ENCODE measurements at regions not wholly inside any gene's neighbourhood (a gene's known extent, or its start where the extent isn't known, plus 50 kb on each side); places are given as distances from the start of the nearest gene placed in this dataset.

DNA sequence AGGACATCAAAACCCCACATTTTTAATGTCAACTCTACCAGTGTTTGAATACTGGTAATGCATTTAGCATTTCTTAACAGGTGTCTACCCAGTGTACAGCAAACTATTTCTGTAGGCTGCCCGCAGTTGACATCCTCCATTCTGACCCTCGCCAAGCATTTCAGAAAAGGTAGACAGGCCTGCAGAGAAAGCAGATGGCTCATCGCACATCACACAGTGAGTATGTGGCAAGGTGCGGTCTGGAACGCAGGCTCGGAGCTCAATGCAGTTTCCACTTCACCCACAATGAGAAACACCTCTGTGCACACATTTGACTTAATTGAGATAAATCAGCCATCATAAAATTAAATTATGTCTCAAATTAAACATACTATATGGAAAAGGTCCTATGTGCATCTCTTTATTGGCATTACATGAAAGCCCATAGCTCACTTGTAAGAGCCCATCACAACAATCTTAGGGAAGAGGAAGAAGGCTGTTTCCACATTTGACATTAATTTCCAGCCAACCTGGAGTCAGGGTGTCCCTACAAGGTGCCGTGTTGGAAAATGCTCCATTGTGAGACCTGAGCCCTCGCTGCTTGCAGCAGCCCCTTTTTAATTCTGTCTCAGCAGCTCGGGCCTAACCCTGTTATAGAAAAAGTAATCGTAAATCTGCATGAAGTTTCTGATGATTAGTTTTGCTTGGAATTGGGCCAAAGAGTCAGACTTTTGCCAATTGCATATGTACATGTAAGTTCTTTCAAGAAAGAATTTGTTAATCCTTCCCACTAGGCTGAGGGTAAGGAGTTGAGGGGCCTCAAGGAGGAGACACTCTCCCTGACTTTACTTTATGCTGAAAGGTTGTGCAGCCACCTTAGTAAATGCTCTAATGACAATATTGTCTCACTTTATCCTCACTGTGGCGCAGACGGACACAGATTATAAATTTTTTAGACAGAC, 378.7 kb upstream of the DYNLRB2 start:
- TF ChIP-seq CTCF (IDR thresholded peaks at IDR 0.05; ENCODE audit: low read length, missing control alignments): no peak
- no peak overlapping the region for H3K4me3 ChIP-seq (replicated peaks; ENCODE audit: low read depth, low read length)
- DNase-seq (ENCODE audit: low read depth): no peak

- no peak overlapping the region for H3K4me3 ChIP-seq (replicated peaks; ENCODE audit: low read depth, low read length)
- TF ChIP-seq CTCF (IDR thresholded peaks at IDR 0.05; ENCODE audit: low read length, missing control alignments): no peak
- peak; percentile 26 for DNase-seq (ENCODE audit: low read depth)
These were observed 382.0 kb upstream of the DYNLRB2 start for GRCh38 chr16:80158766-80159165.

DNA sequence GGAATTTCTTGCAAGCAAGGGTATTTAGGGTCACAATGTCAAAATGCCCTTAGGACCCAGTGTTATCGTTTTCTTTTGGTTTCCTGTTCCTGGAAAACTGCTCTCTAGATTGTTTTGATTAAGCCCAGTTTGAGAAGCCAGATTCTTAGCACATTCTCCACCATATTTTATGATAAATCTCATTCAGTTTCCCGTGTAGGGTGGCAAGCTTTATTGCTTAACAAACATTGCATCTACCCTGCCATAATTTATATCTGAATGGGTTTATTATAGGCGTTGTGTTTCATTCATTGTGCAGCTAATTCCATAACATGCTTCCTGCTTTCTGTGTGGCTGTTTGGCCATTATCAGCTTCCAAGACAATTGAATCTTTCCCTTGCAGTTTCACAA, 389.1 kb upstream of the DYNLRB2 start:
- H3K4me3 ChIP-seq (replicated peaks; ENCODE audit: low read depth, low read length): no peak overlapping the region
- no peak for TF ChIP-seq CTCF (IDR thresholded peaks at IDR 0.05; ENCODE audit: low read length, missing control alignments)
- DNase-seq (ENCODE audit: low read depth): no peak

GRCh38 chr16:80150978-80151721, 389.6 kb upstream of the DYNLRB2 start:
- DNase-seq (ENCODE audit: low read depth): no peak
- no peak for TF ChIP-seq CTCF (IDR thresholded peaks at IDR 0.05; ENCODE audit: low read length, missing control alignments)
- no peak overlapping the region for H3K4me3 ChIP-seq (replicated peaks; ENCODE audit: low read depth, low read length)

DNA sequence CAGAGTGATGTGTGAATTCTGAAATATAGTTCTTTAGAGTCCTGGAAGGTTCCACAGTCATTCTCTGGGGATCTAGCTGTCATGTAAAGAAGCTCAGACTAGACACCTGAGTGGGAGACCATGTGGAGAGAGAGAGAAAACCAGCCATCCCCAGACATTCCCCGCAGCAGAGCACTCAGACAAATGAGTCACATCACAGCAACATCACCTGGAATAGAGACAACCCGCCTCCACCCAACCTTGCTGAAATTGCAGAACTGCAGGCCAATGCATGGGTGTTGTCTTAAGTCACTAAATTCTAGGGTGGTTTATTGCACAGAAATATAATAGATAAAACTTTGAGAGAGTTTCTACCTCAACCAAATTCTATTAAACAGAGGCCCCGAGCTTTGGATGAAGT, 392.0 kb upstream of the DYNLRB2 start:
- TF ChIP-seq CTCF (IDR thresholded peaks at IDR 0.05; ENCODE audit: low read length, missing control alignments): no peak
- no peak overlapping the region for H3K4me3 ChIP-seq (replicated peaks; ENCODE audit: low read depth, low read length)
- no peak for DNase-seq (ENCODE audit: low read depth)

GRCh38 chr16:80147026-80147655, 393.7 kb upstream of the DYNLRB2 start:
- no peak for DNase-seq (ENCODE audit: low read depth)
- H3K4me3 ChIP-seq (replicated peaks; ENCODE audit: low read depth, low read length): no peak overlapping the region
- no peak for TF ChIP-seq CTCF (IDR thresholded peaks at IDR 0.05; ENCODE audit: low read length, missing control alignments)
